Cerebellar nuclear complex (tissue), 1 donor: ENCODE measurements at regions not wholly inside any gene's neighbourhood (a gene's known extent, or its start where the extent isn't known, plus 50 kb on each side); places are given as distances from the start of the nearest gene placed in this dataset.
A peak's percentile ranks its signal among the peaks of the same experiment; 100 is the strongest.

ENCODE experiments used
- DNase-seq, 2 experiments: peaks; one replicate each; lab custom pipeline; 2025; lab: John Stamatoyannopoulos, UW

DNA sequence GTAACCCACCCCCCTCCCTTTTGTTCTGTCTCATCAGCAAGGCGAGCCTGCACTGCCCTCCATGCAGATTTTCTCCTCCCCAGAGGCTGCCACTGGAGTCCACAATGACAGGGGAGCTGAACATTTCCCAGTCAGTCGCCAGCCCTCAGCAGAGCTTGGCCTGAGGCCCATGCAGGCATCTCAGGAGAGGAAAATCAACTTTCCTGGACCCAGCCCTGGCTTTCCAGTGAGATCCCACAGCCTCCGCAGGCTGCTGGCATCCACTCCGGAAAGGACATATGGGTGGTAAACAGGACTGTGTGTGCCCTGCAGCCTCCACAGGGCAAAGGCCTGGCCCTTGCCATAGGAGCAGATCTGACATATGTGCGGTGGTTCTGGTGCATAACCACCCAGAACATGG lies 253.8 kb downstream of the TNS1 start:
- DNase-seq = peak; percentile 50 to 56

DNA sequence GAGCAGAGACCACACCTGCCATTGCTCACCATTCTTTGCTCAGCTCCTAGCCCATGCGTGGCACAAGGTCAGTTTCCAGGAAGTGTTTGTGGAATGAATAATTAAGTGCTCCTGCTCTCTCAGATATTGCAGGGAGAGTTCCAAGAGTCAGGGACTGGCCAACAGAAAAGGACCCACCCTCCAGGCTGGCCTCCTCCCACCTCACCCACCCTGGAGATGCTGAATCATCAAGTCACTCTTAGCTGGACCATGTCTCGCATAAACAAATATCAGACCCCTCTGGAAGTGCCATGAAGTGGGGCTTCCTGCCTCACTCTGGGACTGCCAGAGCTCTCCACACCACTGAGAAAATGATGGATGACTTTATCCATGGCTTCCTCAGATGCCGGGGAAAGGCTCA lies 256.0 kb downstream of the TNS1 start:
- DNase-seq = no peak

- DNase-seq = no peak
Measured at GRCh38 chr2:217743966-217744761, 258.6 kb downstream of the TNS1 start.

GRCh38 chr2:217743407-217743806 lies 259.4 kb downstream of the TNS1 start:
- DNase-seq = no peak

GRCh38 chr2:217742841-217743240 lies 260.0 kb downstream of the TNS1 start:
- DNase-seq = no peak

DNA sequence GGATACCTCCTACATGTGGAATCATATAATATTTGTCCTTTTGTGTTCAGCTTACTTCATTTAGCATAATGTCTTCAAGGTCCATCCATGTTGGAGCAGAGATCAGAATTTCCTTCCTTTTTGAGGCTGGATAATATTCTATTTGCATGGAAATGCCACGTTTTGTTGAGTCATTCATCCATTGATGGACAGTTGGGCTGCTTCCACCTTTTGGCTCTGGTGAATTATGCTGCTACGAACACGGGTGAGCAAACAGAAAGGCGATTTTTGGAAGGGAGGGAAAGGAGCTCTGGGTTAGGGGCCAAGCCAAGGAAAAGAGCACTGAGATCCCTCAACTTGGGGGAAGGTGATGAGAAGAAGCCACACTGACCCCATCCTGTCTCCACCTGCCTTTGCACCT lies 260.5 kb downstream of the TNS1 start:
- no peak for DNase-seq

- DNase-seq = no peak
Measured at GRCh38 chr2:217741381-217741955, 261.3 kb downstream of the TNS1 start.

GRCh38 chr2:217740756-217741155 lies 262.0 kb downstream of the TNS1 start:
- DNase-seq = no peak

DNA sequence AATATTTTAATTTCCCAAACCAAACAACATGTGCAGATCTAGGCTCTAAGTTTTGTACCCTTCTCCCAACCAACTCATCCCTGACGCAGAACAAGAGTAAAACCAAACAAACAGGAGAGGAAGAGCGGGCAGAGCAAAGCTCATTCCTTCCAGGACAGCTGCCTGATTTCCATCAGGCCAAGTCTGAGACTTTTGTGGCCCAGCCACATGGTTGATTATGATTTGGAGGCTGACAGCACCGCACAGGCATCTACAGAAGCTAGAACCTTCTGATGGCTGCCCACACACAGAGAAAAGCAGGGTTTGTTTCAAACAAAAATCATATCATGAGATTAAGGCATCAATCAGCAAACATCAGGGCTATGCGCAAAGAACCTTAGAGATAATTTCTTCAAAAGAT lies 262.6 kb downstream of the TNS1 start:
- DNase-seq = no peak

DNA sequence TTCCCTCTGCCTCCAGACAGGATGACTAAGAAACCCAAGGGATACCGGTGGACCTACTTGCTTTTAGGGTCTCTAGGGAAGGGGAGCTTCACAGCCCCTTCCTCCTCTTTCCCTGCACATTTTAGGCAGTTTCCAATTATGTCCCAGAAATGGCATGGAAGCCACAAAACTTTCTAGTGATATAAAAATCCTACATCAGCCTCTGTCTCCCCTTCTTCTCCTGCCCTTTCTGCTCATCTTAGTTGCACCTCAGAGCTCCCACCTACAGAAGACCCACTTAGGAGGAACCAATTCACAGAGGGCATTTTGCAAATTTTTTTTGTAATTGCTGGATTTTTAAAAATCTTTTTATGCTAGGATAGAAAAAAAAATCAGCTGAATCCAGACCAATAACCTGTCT lies 263.1 kb downstream of the TNS1 start:
- DNase-seq = no peak

GRCh38 chr2:217738061-217738460 lies 264.7 kb downstream of the TNS1 start:
- no peak for DNase-seq

DNA sequence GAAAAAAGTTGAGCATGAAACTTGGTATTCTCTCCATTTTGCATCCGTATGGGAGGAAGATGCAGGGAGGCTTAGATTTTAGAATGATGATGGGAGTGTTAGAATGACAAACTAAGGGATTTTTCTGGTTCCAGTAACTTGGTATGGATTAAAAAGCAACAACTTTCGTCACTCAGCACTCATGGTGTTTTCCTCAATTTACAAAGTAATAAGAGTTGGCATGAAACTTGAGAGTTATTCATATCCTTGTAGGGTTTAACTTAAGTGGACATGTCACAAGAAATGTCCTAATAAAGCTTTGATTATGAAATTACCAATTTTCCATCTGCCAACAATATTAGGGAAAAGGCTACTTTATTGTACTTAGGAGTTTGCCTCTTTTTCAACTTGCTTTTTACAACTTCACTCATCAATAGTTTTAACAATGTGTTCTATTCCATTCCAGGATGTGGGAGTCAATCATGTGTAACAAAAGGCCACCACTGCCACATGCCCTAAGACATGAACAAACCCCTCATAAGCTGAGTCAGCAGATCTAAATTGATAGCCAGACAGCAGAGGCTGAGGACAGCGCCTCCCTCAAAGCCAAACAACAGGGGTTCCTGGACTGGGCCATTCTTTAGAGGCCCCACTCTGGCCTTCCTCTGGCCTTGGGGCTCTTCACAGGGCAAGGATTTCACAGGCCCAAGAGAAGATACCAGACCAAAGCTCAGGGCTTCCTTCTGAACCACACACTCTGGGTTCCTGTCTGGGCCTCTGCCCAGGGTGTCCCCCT lies 265.8 kb downstream of the TNS1 start:
- no peak for DNase-seq

GRCh38 chr2:217735899-217736298 lies 266.9 kb downstream of the TNS1 start:
- DNase-seq = no peak

DNA sequence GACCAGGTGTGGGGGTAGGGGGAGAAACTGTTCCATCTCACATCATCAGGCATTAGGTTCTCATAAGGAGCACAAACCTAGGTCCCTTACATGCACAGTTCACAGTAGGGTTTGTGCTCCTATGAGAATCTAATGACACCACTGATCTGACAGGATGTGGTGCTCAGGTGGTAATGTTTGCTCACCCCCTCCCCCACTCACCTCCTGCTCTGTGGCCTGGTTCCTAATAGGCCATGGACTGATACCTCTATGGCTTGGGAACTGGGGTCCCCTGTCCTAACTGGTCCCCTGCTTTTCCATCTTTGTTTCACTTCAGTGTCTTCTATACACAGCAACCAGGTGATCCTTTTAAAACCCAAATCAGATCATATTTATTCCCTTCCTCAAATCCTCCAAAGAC lies 267.8 kb downstream of the TNS1 start:
- DNase-seq = no peak

DNA sequence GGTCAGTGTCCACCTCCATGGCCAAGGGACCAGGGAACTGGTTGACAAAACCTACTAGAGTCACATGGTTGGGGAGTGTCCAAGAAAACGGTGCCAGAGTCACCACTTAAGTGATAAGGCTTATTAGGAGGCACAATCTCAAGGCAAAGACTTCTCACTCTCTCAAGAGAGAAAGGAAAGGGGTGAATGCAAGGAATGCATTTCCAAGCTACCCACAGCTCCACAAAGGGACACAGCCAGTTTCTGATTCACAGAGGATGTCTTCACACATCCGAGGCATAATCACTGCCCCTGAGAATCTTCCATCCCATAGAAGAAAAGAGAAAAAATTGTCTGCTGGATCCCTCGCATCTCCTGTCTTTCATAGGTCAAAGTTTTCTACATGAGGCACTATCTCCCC lies 269.3 kb downstream of the TNS1 start:
- DNase-seq = no peak

DNA sequence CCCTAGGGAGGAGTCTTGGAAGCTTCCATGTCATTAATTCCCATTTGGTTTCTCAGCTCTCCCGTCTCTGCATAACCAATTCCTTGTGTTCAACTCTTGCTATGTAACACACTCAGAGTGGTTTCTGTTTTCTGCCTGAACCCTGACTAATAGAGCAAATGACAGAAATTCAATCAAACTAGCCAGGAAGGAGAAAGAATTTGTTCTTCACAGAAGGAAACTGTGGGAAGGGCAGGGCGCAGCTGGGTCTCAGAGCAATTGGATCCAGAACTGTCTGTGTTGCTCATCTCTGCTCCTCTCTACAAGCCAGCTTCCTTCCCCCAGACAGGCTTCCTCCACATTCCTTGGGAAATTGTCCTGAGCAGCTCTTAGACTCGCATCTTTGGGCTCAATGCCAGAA lies 269.8 kb downstream of the TNS1 start:
- DNase-seq = no peak

- DNase-seq = no peak
Measured at GRCh38 chr2:217731805-217732204, 271.0 kb downstream of the TNS1 start.

GRCh38 chr2:217729421-217730053 lies 273.3 kb downstream of the TNS1 start:
- DNase-seq = no peak

DNA sequence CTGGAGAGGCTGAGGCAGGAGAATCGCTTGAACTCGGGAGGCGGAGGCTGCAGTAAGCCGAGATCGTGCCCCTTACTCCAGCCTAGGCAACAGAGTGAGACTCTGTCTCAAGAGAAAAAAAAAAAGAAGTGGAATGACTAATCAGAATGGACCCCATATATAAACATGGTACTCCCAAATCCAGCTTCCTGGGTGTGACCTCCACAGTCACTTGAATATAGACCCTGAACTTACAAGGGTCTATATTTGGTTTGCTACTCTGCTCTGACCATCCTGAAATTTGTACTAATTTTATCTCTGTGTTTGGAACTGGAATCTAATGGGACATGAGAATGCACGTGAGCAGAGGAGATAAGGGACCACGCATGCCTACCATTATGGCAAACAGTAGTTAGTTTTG lies 275.0 kb downstream of the TNS1 start:
- DNase-seq = no peak

DNA sequence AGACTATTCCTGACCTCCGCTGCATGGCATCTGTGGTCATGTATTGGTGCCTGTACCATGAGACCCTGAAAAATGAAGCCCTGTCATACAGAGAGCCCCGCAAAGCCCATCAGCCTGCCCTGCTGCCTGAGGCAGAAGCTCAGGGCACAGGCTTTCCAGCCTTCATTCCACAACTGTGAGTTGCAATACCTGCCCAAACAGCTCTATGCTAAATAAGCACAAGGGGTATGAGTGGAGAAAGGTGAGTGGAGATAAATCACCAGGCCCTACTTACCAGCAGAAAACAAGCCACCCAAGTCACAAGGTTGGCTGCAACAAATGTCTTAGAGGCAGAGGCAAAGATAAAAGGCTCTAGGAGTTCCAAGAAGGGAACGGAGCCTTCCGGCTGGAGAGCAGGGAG lies 277.4 kb downstream of the TNS1 start:
- DNase-seq = no peak

DNA sequence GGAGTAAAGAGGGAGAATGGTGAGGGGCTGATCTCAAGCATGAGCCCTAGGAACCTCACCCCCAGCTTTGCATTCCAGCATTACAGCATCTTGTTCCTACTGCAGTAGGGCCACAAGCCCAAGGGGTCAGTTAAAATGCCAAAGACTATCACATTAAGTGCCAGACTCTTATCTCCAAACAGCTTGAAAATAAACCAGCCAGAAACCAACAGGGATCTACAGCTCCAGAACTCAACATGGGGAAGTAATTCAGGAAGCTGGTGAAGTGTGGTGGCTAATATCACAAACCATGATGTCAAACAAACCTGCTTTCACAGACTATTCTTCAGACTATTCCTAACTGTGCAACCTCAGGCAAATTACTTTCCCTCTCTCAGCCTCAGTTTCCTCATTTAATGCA lies 278.3 kb downstream of the TNS1 start:
- no peak for DNase-seq

- DNase-seq = no peak
Measured at GRCh38 chr2:217723981-217724380, 278.8 kb downstream of the TNS1 start.
